ENCODE measurements at regions not wholly inside any gene's neighbourhood (a gene's known extent, or its start where the extent isn't known, plus 50 kb on each side); places are given as distances from the start of the nearest gene placed in this dataset.

GRCh38 chr22:48920776-48921241, 906.9 kb downstream of the BRD1 start:
- TF ChIP-seq ZNF565 (CRISPR knock-in tag; conservative IDR thresholded peaks at IDR 0.05; ENCODE audit: low read depth) = no peak
- TF ChIP-seq CREB5 (CRISPR knock-in tag; IDR thresholded peaks at IDR 0.05; ENCODE audit: low read depth) = no peak
- no peak for TF ChIP-seq ZNF70 (CRISPR knock-in tag; IDR thresholded peaks at IDR 0.05)

Measured in SK-N-SH treated with all-trans-retinoic acid at 6 μM for 48 hours (cell line).